SK-N-SH (cell line): ENCODE measurements at regions not wholly inside any gene's neighbourhood (a gene's known extent, or its start where the extent isn't known, plus 50 kb on each side); places are given as distances from the start of the nearest gene placed in this dataset.
A peak's percentile ranks its signal among the peaks of the same experiment; 100 is the strongest.

Experiments used
- CTCF ChIA-PET: fragments of 300-600, 350-600 bp; formaldehyde crosslinking; extraction: SDS; loops from one replicate; lab custom pipeline; 2021; lab: Yijun Ruan, JAX
- POLR2A ChIA-PET: fragments of 350-600 bp; sonication (Branson Sonifier 250); formaldehyde crosslinking; extraction: SDS; loops from one replicate; lab custom pipeline; 2020; ENCODE audit warnings: antibody characterized with exemption, inconsistent platforms; lab: Yijun Ruan, JAX
- DNase-seq: peaks from one replicate; pipeline ENCODE4 v3.0.0; 2012
- H2AFZ ChIP-seq: fragments of 200-600 bp; sonication (generic); 2 replicates; pipeline ENCODE4 v1.8.1; 2016; ENCODE audit warnings: antibody characterized with exemption, mild to moderate bottlenecking, low read depth
- H3F3A ChIP-seq: fragments of 200-600 bp; sonication (generic); replicated peaks from 2 replicates; pipeline ENCODE3; 2016; ENCODE audit warnings: antibody characterized with exemption, mild to moderate bottlenecking; ENCODE audit not compliant: insufficient read depth
- H3K27ac ChIP-seq, 2 experiments: fragments of 200-500 bp in 1 of 2; fragments of 200-600 bp in 1 of 2; sonication (Bioruptor generic) in 1 of 2; sonication (generic), shearing (Covaris generic) in 1 of 2; 2 replicates each; pipeline versions ENCODE4 v1.5.1 to v1.6.1; 2014 to 2016; ENCODE audit warnings: low read depth in 2 of 2, inconsistent platforms in 1 of 2, low read length in 1 of 2, mild to moderate bottlenecking in 1 of 2, mixed read lengths in 1 of 2
- H3K27me3 ChIP-seq: fragments of 200-600 bp; sonication (generic), shearing (Covaris generic); 2 replicates; pipeline ENCODE4 v1.6.1; 2016; ENCODE audit warnings: mixed run types; ENCODE audit not compliant: insufficient read depth
- H3K36me3 ChIP-seq, 2 experiments: fragments of 200-500 bp in 1 of 2; fragments of 200-600 bp in 1 of 2; sonication (Bioruptor generic) in 1 of 2; sonication (generic) in 1 of 2; replicated peaks in 1 of 2; 2 replicates each; pipeline versions ENCODE3 to v1.5.1; 2014 to 2016; ENCODE audit warnings: low read length in 1 of 2, mild to moderate bottlenecking in 1 of 2; ENCODE audit not compliant: insufficient read depth in 2 of 2, control insufficient read depth in 1 of 2
- H3K4me1 ChIP-seq, 2 experiments: fragments of 200-500 bp in 1 of 2; fragments of 200-600 bp in 1 of 2; sonication (Bioruptor generic) in 1 of 2; sonication (generic), shearing (Covaris generic) in 1 of 2; 2 replicates each; pipeline versions ENCODE4 v1.5.1 to v1.6.1; 2014 to 2016; ENCODE audit warnings: low read depth in 1 of 2, low read length in 1 of 2, mixed run types in 1 of 2; ENCODE audit not compliant: insufficient read depth in 2 of 2, control insufficient read depth in 1 of 2
- H3K4me2 ChIP-seq: fragments of 200-600 bp; sonication (generic), shearing (Covaris generic); 2 replicates; pipeline ENCODE4 v1.6.1; 2017; ENCODE audit warnings: mixed run types
- H3K4me3 ChIP-seq, 2 experiments: fragments of 200-500 bp in 1 of 2; fragments of 200-600 bp in 1 of 2; sonication (Bioruptor generic) in 1 of 2; sonication (generic), shearing (Covaris generic) in 1 of 2; 2 replicates each; pipeline versions ENCODE4 v1.5.1 to v1.8.1; 2014 to 2016; ENCODE audit warnings: low read depth in 2 of 2, inconsistent platforms in 1 of 2, low read length in 1 of 2, mild to moderate bottlenecking in 1 of 2, mixed read lengths in 1 of 2, moderate library complexity in 1 of 2
- H3K79me2 ChIP-seq: fragments of 200-600 bp; sonication (generic); 2 replicates; pipeline ENCODE4 v1.8.1; 2017; ENCODE audit warnings: mild to moderate bottlenecking; ENCODE audit not compliant: insufficient read depth
- H3K9ac ChIP-seq: fragments of 200-600 bp; sonication (generic); 2 replicates; pipeline ENCODE4 v1.6.1; 2017; ENCODE audit warnings: mixed run types
- H3K9me2 ChIP-seq: fragments of 200-600 bp; sonication (generic); 2 replicates; pipeline ENCODE4 v1.6.1; 2017; ENCODE audit warnings: mixed run types
- H3K9me3 ChIP-seq: fragments of 200-600 bp; sonication (generic); 2 replicates; pipeline ENCODE4 v1.6.1; 2017; ENCODE audit warnings: mixed run types, mild to moderate bottlenecking, moderate library complexity
- H4K20me1 ChIP-seq: fragments of 200-600 bp; sonication (generic); 2 replicates; pipeline ENCODE4 v1.6.1; 2017; ENCODE audit warnings: mild to moderate bottlenecking, mixed run types; ENCODE audit not compliant: insufficient read depth
- CTCF ChIP-seq: fragments of 200-600 bp; sonication (generic); IDR thresholded peaks from 2 replicates; pipeline ENCODE4 v1.6.1; 2017; ENCODE audit warnings: antibody characterized with exemption, mild to moderate bottlenecking, moderate library complexity
- FOSL2 ChIP-seq: IDR thresholded peaks from 2 replicates; pipeline ENCODE4 v1.4.0; 2012; ENCODE audit warnings: low read depth, mild to moderate bottlenecking, moderate library complexity, borderline replicate concordance
- FOXJ3 ChIP-seq: sonication (generic); formaldehyde crosslinking; IDR thresholded peaks from 2 replicates; pipeline ENCODE4 v1.5.1; 2020; ENCODE audit warnings: mild to moderate bottlenecking, missing genetic modification reagents
- MAX ChIP-seq: IDR thresholded peaks from 2 replicates; pipeline ENCODE4 v1.4.0; 2012; ENCODE audit warnings: low read depth
- MEF2A ChIP-seq: IDR thresholded peaks from 2 replicates; pipeline ENCODE4 v1.4.0; 2012; ENCODE audit warnings: low read depth, borderline replicate concordance
- NRF1 ChIP-seq: IDR thresholded peaks from 2 replicates; pipeline ENCODE4 v1.6.1; 2012; ENCODE audit warnings: low read depth, mild to moderate bottlenecking, low read length
- PBX3 ChIP-seq: IDR thresholded peaks from 2 replicates; pipeline ENCODE4; 2012
- POLR2AphosphoS5 ChIP-seq: IDR thresholded peaks from 2 replicates; pipeline ENCODE4 v1.6.1; 2012; ENCODE audit warnings: low read depth, low read length
- RCOR1 ChIP-seq: fragments of 150-350 bp; IDR thresholded peaks from 2 replicates; pipeline ENCODE4 v1.6.1; 2017; ENCODE audit warnings: antibody characterized with exemption, low read length
- RXRA ChIP-seq: IDR thresholded peaks from 2 replicates; pipeline ENCODE4 v1.4.0; 2012; ENCODE audit warnings: low read depth, mild to moderate bottlenecking, borderline replicate concordance
- SMC3 ChIP-seq: IDR thresholded peaks from 2 replicates; pipeline ENCODE4 v1.6.1; 2012; ENCODE audit warnings: low read depth, low read length, improper control_type of control experiment
- TEAD4 ChIP-seq: IDR thresholded peaks from 2 replicates; pipeline ENCODE4 v1.4.0; 2012; ENCODE audit warnings: mild to moderate bottlenecking, borderline replicate concordance; ENCODE audit not compliant: insufficient read depth
- USF1 ChIP-seq: IDR thresholded peaks from 2 replicates; pipeline ENCODE4 v1.4.0; 2012; ENCODE audit warnings: low read depth, borderline replicate concordance
- USF2 ChIP-seq: fragments of 150-350 bp; IDR thresholded peaks from 2 replicates; pipeline ENCODE4 v1.6.1; 2017; ENCODE audit warnings: antibody characterized with exemption, low read length, low read depth, borderline replicate concordance
- YY1 ChIP-seq: IDR thresholded peaks from 2 replicates; pipeline ENCODE4 v1.4.0; 2012; ENCODE audit warnings: low read depth, mild to moderate bottlenecking
- ZBTB33 ChIP-seq: IDR thresholded peaks from 2 replicates; pipeline ENCODE4 v1.4.0; 2012; ENCODE audit warnings: low read depth, borderline replicate concordance
- WGBS: methylation state at CpG from one replicate; pipeline ENCODE4 v1.1.6; 2017; ENCODE audit warnings: low lambda C conversion rate; 5-methylcytosine and 5-hydroxymethylcytosine counted together

GRCh38 chr13:79663977-79664636 is 183.2 kb downstream of the NDFIP2 start (continued):
- TF ChIP-seq USF1 (no peak), PBX3 (no peak), NRF1 (no peak), TEAD4 (no peak), USF2 (no peak)

GRCh38 chr13:79663435-79663834 is 182.5 kb downstream of the NDFIP2 start:
- H3K4me3 ChIP-seq: no peak overlapping the region
- no peak for DNase-seq
- H3K36me3 ChIP-seq: no peaks in the 10 kb centered on the region
- no peaks in the 10 kb centered on the region for H3F3A ChIP-seq
- ChIA-PET POLR2A (no interaction called here), CTCF (interaction anchor here (0.5 to 2.4 kb wide), 6 partner anchors 12 to 680 kb away, joined by 3 to 5 read pairs (median 4); no protein-coding TSS in a partner anchor)
- H3K9ac ChIP-seq: no peak overlapping the region
- H3K9me3 ChIP-seq: no peaks in the 10 kb centered on the region
- TF ChIP-seq POLR2AphosphoS5 (no peak), RXRA (no peak)
- peaks cover 13 to 29% of the 10 kb centered on the region in 2 experiments; a peak in 3 of 4 replicates for H3K4me1 ChIP-seq
- H4K20me1 ChIP-seq: no peaks in the 10 kb centered on the region
- H3K4me2 ChIP-seq: no peak overlapping the region
- no peaks in the 10 kb centered on the region for H3K79me2 ChIP-seq
- no peaks in the 10 kb centered on the region for H3K9me2 ChIP-seq
- no peak overlapping the region for H2AFZ ChIP-seq
- H3K27me3 ChIP-seq: no peaks in the 10 kb centered on the region
- WGBS: 88% methylated on average over 2 of the region's 2 CpGs
- peak overlapping the region in 1 of 2 experiments; percentile 89; a peak in 2 of 4 replicates for H3K27ac ChIP-seq

GRCh38 chr13:79662882-79663281 is 181.9 kb downstream of the NDFIP2 start:
- POLR2A ChIA-PET: no interaction called here
- Histone ChIP-seq H3K27me3 (no peaks in the 10 kb centered on the region), H3K4me2 (no peak overlapping the region), H4K20me1 (no peaks in the 10 kb centered on the region), H3K27ac (peak overlapping the region in 1 of 2 experiments; percentile 89; a peak in 2 of 4 replicates), H3K79me2 (no peaks in the 10 kb centered on the region), H2AFZ (no peak overlapping the region), H3K4me1 (peaks cover 16 to 34% of the 10 kb centered on the region in 2 experiments; a peak in 3 of 4 replicates), H3K9me3 (no peaks in the 10 kb centered on the region), H3K9ac (no peak overlapping the region), H3F3A (no peaks in the 10 kb centered on the region), H3K36me3 (no peaks in the 10 kb centered on the region), H3K9me2 (no peaks in the 10 kb centered on the region), H3K4me3 (no peak overlapping the region)
- CTCF ChIA-PET: interaction anchor here (0.5 to 2.4 kb wide), 7 partner anchors 11 to 681 kb away, joined by 3 to 5 read pairs (median 3); no protein-coding TSS in a partner anchor
- 15% methylated on average over 3 of the region's 3 CpGs for WGBS
- DNase-seq: no peak
- TF ChIP-seq MAX (no peak), SMC3 (peak; percentile 17; the same call in 1 of the 2 replicates), YY1 (no peak), ZBTB33 (no peak), CTCF (peak; percentile 28; the same call in 1 of the 2 replicates), FOXJ3 (CRISPR knock-in tag) (no peak), RCOR1 (0 out of 2 replicates have a peak, but pooled peaks have one; percentile 44), RXRA (no peak), FOSL2 (no peak), TEAD4 (no peak), MEF2A (no peak)
